ENCODE measurements at regions not wholly inside any gene's neighbourhood (a gene's known extent, or its start where the extent isn't known, plus 50 kb on each side); places are given as distances from the start of the nearest gene placed in this dataset.

DNA sequence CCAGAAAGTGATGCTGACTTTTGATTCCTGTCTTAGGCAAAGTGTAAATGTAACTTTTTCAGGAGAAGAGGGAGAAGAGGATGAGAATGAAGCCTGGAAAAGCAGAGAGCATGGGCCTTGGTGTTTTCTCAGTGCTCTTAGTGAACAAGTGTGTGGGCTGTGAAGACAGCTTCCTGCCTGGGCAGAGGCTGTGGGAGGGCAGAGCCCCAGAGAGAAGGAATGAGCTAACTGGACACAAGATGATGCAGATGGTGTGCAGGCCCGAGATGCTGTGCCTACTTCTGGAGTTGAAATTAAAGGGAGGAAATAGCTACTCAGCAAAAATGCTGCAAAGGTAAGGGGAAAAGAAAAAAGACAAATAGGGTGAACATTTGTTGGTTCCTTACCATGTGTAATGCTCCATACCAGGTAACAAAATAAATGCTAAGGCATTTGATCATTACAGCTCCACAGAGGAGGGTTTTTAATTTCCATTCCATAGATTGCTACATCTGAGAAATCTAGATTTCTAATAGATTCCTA is 87.0 kb upstream of the CEP162 start:
- 0% methylated on average over 1 of the region's 1 CpG for WGBS (ENCODE audit: insufficient coverage, low coverage, missing lambda C conversion rate)
- ATAC-seq (no peak), DNase-seq (ENCODE audit: extremely low read depth in 1 of 4, low spot score in 3 of 4) (no peak), FAIRE-seq (no peak)
- Histone ChIP-seq H3K36me3 (ENCODE audit: control insufficient read depth, insufficient read depth, low read length) (no peaks in the 10 kb centered on the region), H3K4me3 (no peak overlapping the region), H3K27ac (ENCODE audit: extremely low read depth, low read depth, low read length) (no peak overlapping the region), H3K4me2 (ENCODE audit: insufficient read depth, low read length) (no peak overlapping the region), H3K9me3 (replicated peaks; ENCODE audit: control insufficient read depth, insufficient read depth, low read depth, low read length) (no peaks in the 10 kb centered on the region), H3K27me3 (ENCODE audit: control insufficient read depth in 2 of 2, insufficient read depth in 2 of 2, low read length in 2 of 2) (no peaks in the 10 kb centered on the region), H3K9ac (ENCODE audit: insufficient read depth in 1 of 2, low read depth in 2 of 2, low read length in 2 of 2) (no peak overlapping the region), H3K9me1 (ENCODE audit: control insufficient read depth, insufficient read depth, low read length) (no peaks in the 10 kb centered on the region), H3K4me1 (replicated peaks in 1 of 2; ENCODE audit: control insufficient read depth in 2 of 2, insufficient read depth in 2 of 2, low read length in 2 of 2) (no peaks in the 10 kb centered on the region; a peak in 1 of 5 replicates), H4K20me1 (replicated peaks; ENCODE audit: control insufficient read depth, insufficient read depth, low read length) (no peaks in the 10 kb centered on the region), H3K79me2 (ENCODE audit: control insufficient read depth, insufficient read depth, low read length) (no peaks in the 10 kb centered on the region), H2AFZ (ENCODE audit: low read depth, low read length) (peak overlapping the region; percentile 26; the same call in 1 of the 2 replicates)
- intact Hi-C loops (cut with micrococcal nuclease) = no loop called here
- no TSS peak for BruUV-seq (replicated peaks)
- POLR2A ChIA-PET = interaction anchor here (1.2 kb wide), 1 partner anchor 16 kb away, joined by 3 read pairs; no protein-coding TSS in a partner anchor
- TF ChIP-seq C11orf30 (IDR thresholded peaks at IDR 0.05; ENCODE audit: low read depth) (peak; percentile 28; the same call in 1 of the 2 replicates), RFX1 (IDR thresholded peaks at IDR 0.05) (no peak), ZNF316 (IDR thresholded peaks at IDR 0.05) (peak; percentile 59; the same call in 1 of the 2 replicates)
- CTCF ChIA-PET (ENCODE audit: low intra/inter-chr PET ratio) = no interaction called here
- in situ Hi-C loops (cut with MboI) = no loop called here

DNA sequence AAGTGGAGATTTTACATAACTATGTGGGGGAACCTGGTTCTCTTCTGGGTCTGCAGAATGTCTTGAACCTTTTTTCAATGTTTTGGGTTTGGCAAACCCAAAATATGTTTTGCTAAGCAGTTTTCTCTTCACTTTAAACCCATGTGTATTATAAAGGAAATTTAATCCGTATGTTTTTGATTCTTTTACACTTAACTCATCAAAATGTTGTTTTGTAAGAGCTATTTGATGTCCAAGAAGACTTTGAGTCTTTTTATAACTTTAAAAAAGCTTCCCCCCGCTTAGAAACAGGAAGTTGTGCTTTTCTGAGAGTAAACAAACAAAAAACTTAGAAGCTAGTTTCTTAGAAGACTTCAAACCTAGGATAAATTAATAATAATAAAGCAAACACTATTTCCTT is 81.9 kb upstream of the CEP162 start:
- no peaks in the 10 kb centered on the region for H4K20me1 ChIP-seq (replicated peaks; ENCODE audit: control insufficient read depth, insufficient read depth, low read length)
- in situ Hi-C loops (cut with MboI) (no loop called here), intact Hi-C loops (cut with micrococcal nuclease) (no loop called here)
- H3K79me2 ChIP-seq (ENCODE audit: control insufficient read depth, insufficient read depth, low read length) = no peaks in the 10 kb centered on the region
- DNase-seq (ENCODE audit: extremely low read depth in 1 of 4, low spot score in 3 of 4) (no peak), ATAC-seq (no peak), FAIRE-seq (no peak)
- H3K9ac ChIP-seq (ENCODE audit: insufficient read depth in 1 of 2, low read depth in 2 of 2, low read length in 2 of 2) = no peak overlapping the region
- no peak overlapping the region for H3K4me2 ChIP-seq (ENCODE audit: insufficient read depth, low read length)
- no TSS peak for BruUV-seq (replicated peaks)
- WGBS (ENCODE audit: insufficient coverage, low coverage, missing lambda C conversion rate) = 9% methylated on average over 2 of the region's 2 CpGs
- H3K27ac ChIP-seq (ENCODE audit: extremely low read depth, low read depth, low read length) = no peak overlapping the region
- no peak overlapping the region for H3K4me3 ChIP-seq
- H3K27me3 ChIP-seq (ENCODE audit: control insufficient read depth in 2 of 2, insufficient read depth in 2 of 2, low read length in 2 of 2) = no peaks in the 10 kb centered on the region
- CTCF ChIA-PET (ENCODE audit: low intra/inter-chr PET ratio) = no interaction called here
- H3K36me3 ChIP-seq (ENCODE audit: control insufficient read depth, insufficient read depth, low read length) = no peaks in the 10 kb centered on the region
- H3K9me3 ChIP-seq (replicated peaks; ENCODE audit: control insufficient read depth, insufficient read depth, low read depth, low read length) = no peaks in the 10 kb centered on the region
- H2AFZ ChIP-seq (ENCODE audit: low read depth, low read length) = peak overlapping the region; percentile 18
- H3K4me1 ChIP-seq (replicated peaks in 1 of 2; ENCODE audit: control insufficient read depth in 2 of 2, insufficient read depth in 2 of 2, low read length in 2 of 2) = no peaks in the 10 kb centered on the region; a peak in 1 of 5 replicates
- no peaks in the 10 kb centered on the region for H3K9me1 ChIP-seq (ENCODE audit: control insufficient read depth, insufficient read depth, low read length)
- POLR2A ChIA-PET = interaction anchor here (1.0 kb wide), 2 partner anchors 13 to 25 kb away, joined by 3 to 4 read pairs; no protein-coding TSS in a partner anchor
- TF ChIP-seq MCM7 (IDR thresholded peaks at IDR 0.05) (no peak), KLF1 (tag; IDR thresholded peaks at IDR 0.05) (no peak), ZNF644 (tag; IDR thresholded peaks at IDR 0.05; ENCODE audit: low read depth) (no peak), STAG1 (CRISPR knock-in tag; IDR thresholded peaks at IDR 0.05; ENCODE audit: borderline replicate concordance) (no peak), MYNN (IDR thresholded peaks at IDR 0.05) (no peak), MYNN (CRISPR knock-in tag; IDR thresholded peaks at IDR 0.05) (no peak), SRSF7 (optimal IDR thresholded peaks at IDR 0.05; ENCODE audit: low read depth, low read length) (no peak), PTTG1 (tag; IDR thresholded peaks at IDR 0.05; ENCODE audit: low read depth) (no peak), RB1 (IDR thresholded peaks at IDR 0.05; ENCODE audit: low read depth) (no peak), SIN3A (IDR thresholded peaks at IDR 0.05; ENCODE audit: borderline replicate concordance in 2 of 2, control insufficient read depth in 1 of 2, low read depth in 2 of 2, low read length in 2 of 2) (no peak), TRIM24 (IDR thresholded peaks at IDR 0.05) (no peak)

Data from K562 (cell line).